A673 (cell line): ENCODE measurements at regions not wholly inside any gene's neighbourhood (a gene's known extent, or its start where the extent isn't known, plus 50 kb on each side); places are given as distances from the start of the nearest gene placed in this dataset.
A peak's percentile ranks its signal among the peaks of the same experiment; 100 is the strongest.

Experiments used
- BruUV-seq: library from RNA; stranded (reverse); fragments of 400-500 nt; replicated peaks from 2 replicates; lab custom pipeline; 2021; lab: Mats Ljungman, UMichigan
- CTCF ChIA-PET: fragments of 300-600 bp; sonication (Branson Sonifier 250); formaldehyde crosslinking; loops from one replicate; lab custom pipeline; 2022; ENCODE audit warnings: antibody characterized with exemption; lab: Charles Lee
- POLR2A ChIA-PET: fragments of 300-600 bp; sonication (Branson Sonifier 250); formaldehyde crosslinking; loops from one replicate; lab custom pipeline; 2022; ENCODE audit warnings: antibody characterized with exemption; ENCODE audit not compliant: low non-redundant PET; lab: Charles Lee
- DNase-seq: peaks from one replicate; pipeline ENCODE4 v3.0.0-alpha.2; 2015; ENCODE audit warnings: low spot score
- H3K27ac ChIP-seq: fragments of 200-600 bp; sonication (generic); 2 replicates; pipeline ENCODE4 v1.5.1; 2016; ENCODE audit warnings: mixed run types, low read depth, mild to moderate bottlenecking, mixed read lengths, antibody characterized with exemption, low read length; ENCODE audit not compliant: poor library complexity, severe bottlenecking
- H3K27me3 ChIP-seq: fragments of 200-600 bp; sonication (generic); replicated peaks from 2 replicates; pipeline ENCODE4 v1.6.1; 2017; ENCODE audit warnings: mixed run types, low read depth, mild to moderate bottlenecking, mixed read lengths, antibody characterized with exemption, low read length; ENCODE audit not compliant: insufficient read depth, poor library complexity
- H3K36me3 ChIP-seq: fragments of 200-600 bp; sonication (generic); 2 replicates; pipeline ENCODE4 v1.6.1; 2016; ENCODE audit warnings: mixed run types, mild to moderate bottlenecking, mixed read lengths, antibody characterized with exemption, low read length; ENCODE audit not compliant: insufficient read depth, poor library complexity, severe bottlenecking
- H3K4me1 ChIP-seq: fragments of 200-600 bp; sonication (generic); 2 replicates; pipeline ENCODE4 v1.6.1; 2017; ENCODE audit warnings: mixed run types, mild to moderate bottlenecking, mixed read lengths, antibody characterized with exemption, low read length; ENCODE audit not compliant: insufficient read depth, poor library complexity, severe bottlenecking
- H3K4me3 ChIP-seq: fragments of 200-600 bp; sonication (generic); 2 replicates; pipeline ENCODE4 v1.5.1; 2016; ENCODE audit warnings: low read depth, mixed run types, mild to moderate bottlenecking, mixed read lengths, low read length; ENCODE audit not compliant: poor library complexity, severe bottlenecking
- H3K9me3 ChIP-seq: fragments of 200-600 bp; sonication (generic); 2 replicates; pipeline ENCODE4 v1.6.1; 2016; ENCODE audit warnings: mixed run types, low read depth, mild to moderate bottlenecking, mixed read lengths, antibody characterized with exemption, low read length; ENCODE audit not compliant: poor library complexity, severe bottlenecking
- CTCF ChIP-seq: fragments of 300-800, 200-600 bp; sonication (generic); conservative IDR thresholded peaks from 2 replicates; pipeline ENCODE4 v1.5.1; 2017; ENCODE audit warnings: low read depth, mild to moderate bottlenecking, antibody characterized with exemption, low read length, moderate library complexity, mixed read lengths
- EZH2 ChIP-seq: fragments of 200-600 bp; sonication (generic); IDR thresholded peaks from 2 replicates; pipeline ENCODE4 v1.6.1; 2017; ENCODE audit warnings: borderline replicate concordance, low read depth, mild to moderate bottlenecking, mixed read lengths, antibody characterized with exemption, low read length; ENCODE audit not compliant: poor library complexity, severe bottlenecking
- intact Hi-C: fragments of 100-400 bp; cut with micrococcal nuclease; formaldehyde crosslinking; loops from one replicate; pipeline ENCODE4 v1.10.0; 2022; ENCODE audit not compliant: unreplicated experiment

DNA sequence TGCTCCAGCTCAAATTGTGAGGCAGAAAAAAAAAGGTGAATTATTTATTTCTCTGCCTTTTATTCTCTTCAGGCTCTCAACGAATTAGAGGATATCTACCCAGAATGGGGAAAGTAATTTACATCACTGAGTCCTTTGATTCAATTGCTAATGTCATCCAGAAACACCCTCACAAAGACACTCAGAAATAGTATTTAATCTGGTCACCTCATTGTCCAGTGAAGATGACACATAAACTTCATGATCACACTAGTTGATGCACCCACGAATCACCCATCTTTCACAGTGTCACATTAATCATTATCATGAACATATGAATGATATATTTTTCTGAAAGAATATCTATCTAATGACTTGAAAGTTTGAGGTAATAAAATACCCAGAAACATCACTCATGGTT is 868.5 kb downstream of the BRINP3 start:
- intact Hi-C loops, result no loop called here
- H3K4me3 ChIP-seq, result no peak overlapping the region
- H3K4me1 ChIP-seq, result no peaks in the 10 kb centered on the region
- TF ChIP-seq CTCF (no peak), EZH2 (no peak)
- ChIA-PET CTCF (no interaction called here), POLR2A (no interaction called here)
- H3K36me3 ChIP-seq, result no peaks in the 10 kb centered on the region
- no peak overlapping the region for H3K27ac ChIP-seq
- no peaks in the 10 kb centered on the region for H3K27me3 ChIP-seq
- DNase-seq, result no peak
- no peaks in the 10 kb centered on the region for H3K9me3 ChIP-seq
- BruUV-seq, result no TSS peak

- no peak for TF ChIP-seq EZH2
- no peak for TF ChIP-seq CTCF
- no peak overlapping the region for H3K27ac ChIP-seq
- H3K4me1 ChIP-seq, result no peaks in the 10 kb centered on the region
- ChIA-PET CTCF (no interaction called here), POLR2A (no interaction called here)
- H3K27me3 ChIP-seq, result no peaks in the 10 kb centered on the region
- no peak overlapping the region for H3K4me3 ChIP-seq
- no peaks in the 10 kb centered on the region for H3K36me3 ChIP-seq
- intact Hi-C loops, result no loop called here
- no TSS peak for BruUV-seq
- peak; percentile 47 for DNase-seq
- no peaks in the 10 kb centered on the region for H3K9me3 ChIP-seq
Observed at GRCh38 chr1:189616893-189617292, 860.8 kb downstream of the BRINP3 start.

DNA sequence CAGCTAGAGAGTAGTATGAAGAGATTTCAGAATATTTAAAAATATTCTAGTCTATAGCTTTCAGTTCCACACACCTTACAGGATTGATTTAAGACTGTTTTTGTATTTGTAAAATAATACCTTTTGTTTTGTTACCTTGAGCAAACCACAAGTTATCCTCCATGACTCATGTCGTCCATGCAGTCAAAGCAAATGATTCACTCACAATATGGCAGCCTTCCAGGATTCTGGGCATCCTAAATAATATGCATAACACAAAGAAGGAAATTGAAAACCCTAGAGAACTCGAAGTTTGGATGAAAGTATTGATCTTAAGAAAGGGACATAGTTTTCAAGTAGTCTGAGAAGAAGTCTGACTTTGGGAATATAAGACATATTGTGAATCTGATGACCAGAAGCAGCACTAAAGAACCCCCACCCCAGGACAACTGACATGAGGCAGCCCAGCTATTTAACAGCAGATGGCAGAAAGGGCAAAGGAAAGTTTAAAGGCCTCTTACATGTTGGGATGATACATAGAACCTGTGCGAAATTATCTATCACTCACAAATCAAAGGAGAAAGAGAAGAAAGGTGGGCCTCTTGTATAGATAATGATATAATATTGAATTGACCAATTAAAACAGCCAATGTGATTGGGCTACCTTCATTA is 857.9 kb downstream of the BRINP3 start:
- Histone ChIP-seq H3K4me1 (no peaks in the 10 kb centered on the region), H3K9me3 (no peaks in the 10 kb centered on the region), H3K27me3 (no peaks in the 10 kb centered on the region), H3K27ac (no peak overlapping the region), H3K36me3 (no peaks in the 10 kb centered on the region), H3K4me3 (no peak overlapping the region)
- intact Hi-C loops, result no loop called here
- TF ChIP-seq EZH2 (no peak), CTCF (no peak)
- POLR2A ChIA-PET, result no interaction called here
- CTCF ChIA-PET, result no interaction called here
- peak; percentile 67 for DNase-seq
- BruUV-seq, result no TSS peak
